Activated CD8-positive, alpha-beta memory T cell treated with anti-CD3 and anti-CD28 coated beads for 36 hours (primary cell): ENCODE measurements at regions not wholly inside any gene's neighbourhood (a gene's known extent, or its start where the extent isn't known, plus 50 kb on each side); places are given as distances from the start of the nearest gene placed in this dataset.
"Not testable (repeated sequence)": the region's sequence is repeated elsewhere in the genome, so short reads cannot be mapped to it uniquely, and the experiment has no call there.

ENCODE experiments used
- CTCF ChIA-PET: fragments of 350-600 bp; sonication (Branson Sonifier 250); formaldehyde crosslinking; loops from one replicate; lab custom pipeline; 2021; ENCODE audit warnings: antibody characterized with exemption; lab: Charles Lee
- POLR2A ChIA-PET: fragments of 350-600 bp; sonication (Branson Sonifier 250); formaldehyde crosslinking; loops from one replicate; lab custom pipeline; 2021; ENCODE audit warnings: antibody characterized with exemption; lab: Charles Lee

DNA sequence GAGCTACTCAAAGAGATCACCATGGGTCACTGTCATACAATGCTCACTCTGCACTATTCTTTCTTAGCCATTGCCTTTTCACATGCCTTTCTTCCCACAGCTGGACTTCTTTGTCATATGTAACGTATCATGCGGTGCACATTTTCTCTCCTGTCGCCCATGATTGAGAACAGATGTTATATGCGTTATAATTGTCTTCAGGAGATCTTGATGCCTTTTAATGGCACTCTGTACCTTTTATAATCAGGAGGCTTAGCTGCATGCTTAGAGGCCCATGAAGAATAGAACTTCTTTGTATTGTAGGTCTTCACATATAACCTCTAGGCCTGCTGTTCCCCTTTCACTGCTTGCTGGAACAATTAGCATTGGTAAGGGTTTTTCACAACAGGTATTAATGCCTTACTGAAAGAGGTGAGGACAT lies 436.1 kb downstream of the CDH10 start:
- CTCF ChIA-PET, result no interaction called here
- POLR2A ChIA-PET, result no interaction called here

DNA sequence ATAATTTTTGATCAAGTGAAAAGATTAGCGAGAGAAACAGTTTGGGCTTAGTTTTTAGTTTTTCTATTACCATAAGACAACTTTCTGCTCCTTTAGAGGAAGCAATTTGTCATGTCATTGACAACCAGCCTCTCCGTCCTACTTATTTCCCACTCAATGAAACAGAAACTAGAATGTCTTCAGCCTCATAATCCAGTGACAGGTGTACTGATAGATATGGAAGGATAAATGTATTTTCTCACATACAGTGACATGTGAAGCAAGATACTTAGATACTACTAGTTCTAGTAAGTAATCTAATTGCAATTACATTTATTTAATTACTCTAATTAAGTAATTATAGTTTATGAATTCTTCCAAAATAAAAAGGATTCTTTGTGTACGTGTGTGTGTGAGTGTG lies 429.7 kb downstream of the CDH10 start:
- ChIA-PET CTCF (no interaction called here), POLR2A (no interaction called here)

DNA sequence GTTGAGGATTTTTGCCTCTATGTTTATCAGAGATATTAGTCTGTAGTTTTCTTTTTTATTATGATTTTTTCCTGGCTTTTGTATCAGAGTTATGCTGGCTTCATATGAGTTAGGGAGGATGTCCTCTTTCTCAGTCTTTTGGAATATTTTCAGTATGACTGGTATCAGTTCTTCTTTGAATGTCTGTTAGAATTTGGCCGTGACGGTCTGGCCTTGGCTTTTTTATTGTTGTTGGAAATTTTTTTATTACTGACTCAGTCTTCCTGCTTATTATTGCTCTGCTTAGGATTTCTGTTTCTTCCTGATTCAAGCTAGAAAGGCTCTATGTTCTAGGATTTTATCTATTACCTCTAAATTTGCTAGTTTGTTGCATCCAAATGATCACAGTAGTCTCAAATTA lies 421.9 kb downstream of the CDH10 start:
- CTCF ChIA-PET, result no interaction called here

GRCh38 chr5:24225051-24225450 lies 419.7 kb downstream of the CDH10 start:
- CTCF ChIA-PET, result no interaction called here
- POLR2A ChIA-PET, result no interaction called here

More for the DNA sequence above, 421.9 kb downstream of the CDH10 start:
- POLR2A ChIA-PET, result no interaction called here

GRCh38 chr5:24226479-24226878 lies 418.3 kb downstream of the CDH10 start:
- ChIA-PET CTCF (no interaction called here), POLR2A (no interaction called here)

DNA sequence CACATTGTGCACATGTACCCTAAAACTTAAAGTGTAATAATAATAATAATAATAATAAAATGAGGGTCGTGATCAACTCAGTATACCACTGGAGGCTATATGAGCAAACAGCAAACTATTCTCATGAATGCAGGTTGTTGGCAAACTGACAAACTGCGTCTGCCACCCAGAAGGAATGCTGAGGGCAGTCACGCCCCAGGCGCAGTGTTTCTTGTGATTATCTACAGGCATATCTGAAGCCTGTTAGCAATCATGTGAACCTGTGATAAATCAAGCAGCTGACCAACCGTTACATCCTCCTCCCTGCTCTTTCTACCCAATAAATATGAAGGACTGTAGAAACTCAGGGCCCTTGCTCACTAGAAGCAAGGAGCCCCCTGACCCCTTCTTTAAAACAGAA lies 416.9 kb downstream of the CDH10 start:
- POLR2A ChIA-PET, CTCF ChIA-PET: not testable (repeated sequence)

DNA sequence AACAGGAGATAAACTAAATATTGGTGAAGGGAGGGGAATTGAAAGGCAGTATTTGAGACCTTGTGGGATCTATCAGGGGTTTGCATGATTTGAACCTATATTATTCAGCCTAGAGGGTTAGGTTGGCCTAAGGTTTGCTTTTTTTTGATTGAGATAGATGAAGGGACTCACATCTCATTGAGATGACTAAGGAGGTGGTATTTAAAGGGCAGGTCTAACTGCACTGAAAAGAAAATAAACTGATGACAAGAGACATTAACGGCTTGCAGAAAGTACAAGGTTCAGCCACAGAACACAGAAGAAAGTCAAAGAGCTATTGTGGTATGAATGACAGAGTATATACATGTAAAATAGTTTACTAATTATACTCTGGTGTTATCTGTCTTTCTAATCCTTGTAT lies 412.7 kb downstream of the CDH10 start:
- ChIA-PET POLR2A (no interaction called here), CTCF (no interaction called here)

DNA sequence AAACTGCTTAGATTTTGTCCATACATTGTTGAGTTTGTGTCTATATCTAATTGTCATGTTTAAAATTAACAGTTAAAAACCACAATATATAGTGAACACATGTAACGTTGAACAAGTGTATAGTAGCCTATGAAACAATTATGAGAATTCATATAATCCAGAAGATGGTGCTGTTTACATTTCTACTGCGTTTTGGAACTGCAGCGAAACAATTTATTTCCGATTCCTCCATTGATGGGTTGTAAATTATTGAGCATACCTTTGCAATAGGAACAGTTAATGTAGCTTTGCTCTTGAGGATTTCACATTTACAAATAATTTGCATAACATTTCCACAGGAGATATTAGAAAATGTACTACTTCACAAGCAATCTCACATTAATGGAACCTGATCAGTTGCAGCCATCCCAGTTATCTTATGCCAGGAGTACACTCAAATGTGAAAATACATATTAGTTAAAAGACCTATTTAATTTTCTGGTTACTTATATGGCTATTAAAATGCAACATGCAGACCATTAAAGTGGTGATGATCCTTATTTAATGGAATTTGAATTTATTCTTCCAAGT lies 411.8 kb downstream of the CDH10 start:
- CTCF ChIA-PET, result no interaction called here

DNA sequence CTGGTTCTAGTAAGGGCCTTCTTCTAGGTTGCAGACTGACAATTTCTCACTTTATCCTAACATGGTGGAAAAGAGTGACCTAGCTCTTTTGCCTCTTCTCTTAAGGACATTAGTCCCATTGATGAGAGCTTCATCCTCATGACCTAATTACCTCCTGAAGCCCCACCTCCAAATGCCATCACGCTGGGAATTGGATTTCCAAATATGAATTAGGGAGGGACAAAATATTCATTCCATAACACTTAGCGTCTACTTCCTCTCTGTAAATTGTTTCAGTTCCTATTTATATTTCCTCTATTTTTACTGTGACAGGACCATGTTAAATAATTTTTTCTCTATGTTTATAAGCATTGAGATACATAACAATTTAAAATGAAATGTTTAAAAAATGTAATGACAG lies 408.8 kb downstream of the CDH10 start:
- ChIA-PET CTCF (no interaction called here), POLR2A (no interaction called here)

More for the DNA sequence above, 411.8 kb downstream of the CDH10 start:
- POLR2A ChIA-PET, result no interaction called here

- ChIA-PET CTCF (no interaction called here), POLR2A (no interaction called here)
These were observed 399.0 kb downstream of the CDH10 start for GRCh38 chr5:24245821-24246220.

DNA sequence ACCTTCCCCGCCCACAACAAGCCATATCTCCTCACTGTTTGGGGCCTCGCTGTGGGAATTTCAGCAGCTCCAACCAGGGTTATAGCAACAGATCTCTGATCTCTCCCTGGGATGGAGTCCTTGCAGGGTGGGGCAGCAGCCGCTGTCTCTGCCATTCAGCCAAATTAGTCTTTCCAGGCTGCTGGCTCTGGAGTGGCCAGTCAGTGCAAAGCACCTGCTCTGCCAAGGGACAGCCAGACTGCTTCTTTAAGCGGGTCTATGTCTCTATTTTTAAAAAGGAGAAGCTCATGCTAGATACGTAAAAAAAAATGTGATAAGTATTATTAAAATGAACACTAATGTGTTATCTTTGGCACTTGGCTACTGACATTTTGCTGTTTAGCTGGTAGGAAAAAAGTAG lies 380.2 kb downstream of the CDH10 start:
- POLR2A ChIA-PET, result no interaction called here

GRCh38 chr5:24265306-24265705 lies 379.5 kb downstream of the CDH10 start:
- ChIA-PET CTCF (no interaction called here), POLR2A (no interaction called here)

More for the DNA sequence above, 380.2 kb downstream of the CDH10 start:
- CTCF ChIA-PET, result no interaction called here

DNA sequence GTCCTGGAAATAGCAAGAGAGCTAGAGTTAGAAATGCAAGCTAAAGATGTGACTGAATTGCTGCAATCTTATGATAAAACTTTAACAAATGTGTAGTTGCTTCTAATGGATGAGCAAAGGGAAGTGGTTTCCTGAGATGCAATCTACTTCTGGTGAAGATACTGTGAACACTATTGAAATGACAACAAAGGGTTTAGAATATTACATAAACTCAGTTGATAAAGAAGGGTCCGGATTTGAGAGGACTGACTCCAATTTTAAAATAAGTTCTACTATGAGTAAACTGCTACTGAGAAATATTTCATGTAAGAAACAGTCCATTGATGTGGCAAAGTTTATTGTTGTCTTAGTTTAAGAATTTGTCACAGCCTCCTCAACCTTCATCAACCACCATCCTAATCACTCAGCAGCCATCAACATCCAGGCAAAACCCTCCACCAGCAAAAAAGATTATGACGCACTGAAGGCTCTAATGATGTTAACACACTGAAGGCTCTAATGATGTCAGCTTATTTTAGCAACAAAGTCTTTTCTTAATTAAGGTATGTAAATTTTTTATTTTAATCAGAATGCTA lies 376.2 kb downstream of the CDH10 start:
- ChIA-PET POLR2A (no interaction called here), CTCF (no interaction called here)

GRCh38 chr5:24271702-24272118 lies 373.1 kb downstream of the CDH10 start:
- CTCF ChIA-PET, POLR2A ChIA-PET: not testable (repeated sequence)

- CTCF ChIA-PET, result no interaction called here
These were observed 372.0 kb downstream of the CDH10 start for GRCh38 chr5:24272741-24273140.

DNA sequence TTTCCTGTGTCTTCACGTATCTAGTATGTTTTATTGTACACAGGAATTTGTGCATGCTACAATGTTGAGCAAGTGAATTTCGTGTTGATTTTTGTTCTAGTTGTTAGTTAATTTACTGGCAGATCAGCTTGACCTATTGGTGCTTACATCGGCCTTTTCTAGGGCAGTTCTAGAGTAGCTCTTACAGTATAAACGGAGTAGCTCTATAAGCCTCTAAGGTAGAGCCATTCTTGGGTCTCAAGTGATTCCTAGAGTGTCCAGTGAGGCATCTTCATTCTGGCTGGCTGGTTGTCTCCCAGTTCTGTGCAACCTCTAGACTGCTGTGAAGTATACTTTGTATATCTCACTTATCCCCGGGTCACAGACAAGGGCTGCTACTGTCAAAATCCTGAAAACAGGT lies 364.6 kb downstream of the CDH10 start:
- POLR2A ChIA-PET, result no interaction called here
- CTCF ChIA-PET, result no interaction called here

More at GRCh38 chr5:24272741-24273140, 372.0 kb downstream of the CDH10 start:
- POLR2A ChIA-PET, result no interaction called here

GRCh38 chr5:24281818-24282217 lies 363.0 kb downstream of the CDH10 start:
- POLR2A ChIA-PET, result no interaction called here
- CTCF ChIA-PET, result no interaction called here

DNA sequence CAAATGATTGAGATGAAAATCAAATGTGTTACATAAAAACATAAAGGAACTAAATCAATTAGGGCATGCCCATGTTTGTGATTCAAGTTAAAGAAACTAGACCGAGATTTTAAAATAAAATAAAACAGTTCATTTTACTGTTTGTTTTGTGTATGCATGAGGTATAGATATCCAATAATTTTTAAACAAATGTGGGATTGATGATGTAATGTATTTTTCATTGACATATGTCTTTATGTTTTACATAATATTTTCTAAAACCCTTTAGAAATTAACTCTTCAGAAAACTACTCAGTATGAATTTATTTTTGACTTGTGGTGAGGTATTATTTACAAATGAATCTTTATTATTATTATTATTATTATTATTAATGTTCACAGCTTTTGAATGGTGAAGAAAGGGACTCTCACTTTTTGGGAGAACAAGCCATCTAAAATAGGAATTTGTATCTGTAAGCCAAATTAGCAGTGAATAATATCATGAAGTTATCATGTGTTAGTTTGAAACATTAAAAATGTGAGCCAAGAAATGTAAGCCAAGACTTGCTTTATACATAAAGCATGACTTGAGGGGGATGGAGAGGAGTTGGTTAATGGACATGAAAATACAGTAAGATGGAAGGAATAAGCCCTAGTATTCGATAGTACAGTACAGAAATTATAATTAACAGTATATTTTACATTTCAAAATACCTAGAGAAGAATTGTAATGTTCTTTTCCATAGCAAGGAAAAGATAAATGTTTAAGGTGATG lies 355.0 kb downstream of the CDH10 start:
- ChIA-PET CTCF (no interaction called here), POLR2A (no interaction called here)

DNA sequence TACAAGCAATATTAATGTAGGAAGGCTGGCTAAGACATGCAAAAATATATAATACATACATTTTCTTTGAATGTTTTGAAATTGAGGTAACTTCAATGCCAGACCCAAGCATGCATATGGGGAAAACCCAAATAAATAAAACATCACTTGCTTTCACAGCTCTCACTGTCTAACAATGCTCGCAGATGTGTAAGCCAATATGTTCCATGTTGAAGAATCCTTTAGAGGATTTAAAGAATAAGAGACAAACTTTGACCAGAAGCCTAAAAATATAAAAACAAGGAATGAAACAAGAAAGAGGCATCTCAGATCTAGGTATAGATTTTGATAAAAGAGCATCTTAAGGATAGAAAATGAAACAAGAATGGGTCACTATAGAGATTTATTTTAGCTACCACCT lies 354.2 kb downstream of the CDH10 start:
- ChIA-PET CTCF (no interaction called here), POLR2A (no interaction called here)

GRCh38 chr5:24291916-24292315 lies 352.9 kb downstream of the CDH10 start:
- CTCF ChIA-PET, result no interaction called here
- POLR2A ChIA-PET, result no interaction called here

DNA sequence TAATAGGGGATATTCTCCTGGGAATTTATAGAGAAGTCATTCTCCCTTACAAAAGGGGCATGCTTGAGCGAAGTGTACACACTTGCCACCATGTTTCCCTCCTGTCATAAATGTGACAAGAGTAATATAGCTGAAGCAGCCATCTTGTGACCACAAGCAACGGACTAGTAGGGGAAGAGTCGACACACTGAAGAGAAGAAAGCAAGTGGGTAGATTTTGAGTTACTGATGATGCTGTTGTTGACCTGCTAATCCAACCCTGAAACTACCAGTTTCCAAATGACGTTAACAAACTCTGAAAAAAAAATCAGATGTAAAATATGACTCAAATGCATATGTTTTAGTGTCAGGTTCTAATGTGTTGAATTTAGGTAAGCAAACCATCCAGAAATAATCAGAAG lies 350.4 kb downstream of the CDH10 start:
- ChIA-PET CTCF (no interaction called here), POLR2A (no interaction called here)
